CD4-positive, alpha-beta memory T cell (primary cell): ENCODE measurements at regions not wholly inside any gene's neighbourhood (a gene's known extent, or its start where the extent isn't known, plus 50 kb on each side); places are given as distances from the start of the nearest gene placed in this dataset.

ENCODE experiments used
- CTCF ChIA-PET: fragments of 350-600 bp; sonication (Branson Sonifier 250); formaldehyde crosslinking; loops from one replicate; lab custom pipeline; 2021; ENCODE audit warnings: inconsistent platforms; ENCODE audit not compliant: partially characterized antibody; lab: Charles Lee
- POLR2A ChIA-PET: fragments of 350-600 bp; sonication (Branson Sonifier 250); formaldehyde crosslinking; loops from one replicate; lab custom pipeline; 2021; ENCODE audit not compliant: partially characterized antibody; lab: Charles Lee
- DNase-seq, 5 donors: peaks; one replicate each; pipeline versions ENCODE4 v3.0.0 to v3.0.0-alpha.2; 2020 to 2022; ENCODE audit warnings: mixed read lengths in 1 of 5
- H3K27ac ChIP-seq: one replicate; pipeline ENCODE4 v1.7.0; 2013; ENCODE audit warnings: low read depth, low read length
- H3K27me3 ChIP-seq: 2 replicates; pipeline ENCODE4 v1.7.0; 2013; ENCODE audit warnings: mild to moderate bottlenecking, low read length, moderate library complexity; ENCODE audit not compliant: insufficient read depth
- H3K36me3 ChIP-seq: 2 replicates; pipeline ENCODE4 v1.7.0; 2013; ENCODE audit warnings: mild to moderate bottlenecking, low read length, moderate library complexity; ENCODE audit not compliant: insufficient read depth
- H3K4me1 ChIP-seq: 2 replicates; pipeline ENCODE4 v1.7.0; 2013; ENCODE audit warnings: mild to moderate bottlenecking, low read length, moderate library complexity; ENCODE audit not compliant: insufficient read depth
- H3K4me3 ChIP-seq, 2 donors: one replicate each; pipeline ENCODE4 v1.7.0; 2013; ENCODE audit warnings: low read length in 2 of 2, mild to moderate bottlenecking in 1 of 2
- H3K9me3 ChIP-seq, 2 donors: one replicate each; pipeline ENCODE4 v1.7.0; 2013; ENCODE audit warnings: low read length in 2 of 2, control low read depth in 1 of 2; ENCODE audit not compliant: control insufficient read depth in 1 of 2
- H3K27ac Mint-ChIP-seq, 7 donors: one replicate each; pipeline ENCODE4 v1.8.0; 2020 to 2021; ENCODE audit warnings: mixed read lengths in 7 of 7, mild to moderate bottlenecking in 6 of 7, inconsistent platforms in 3 of 7, moderate library complexity in 3 of 7
- H3K27me3 Mint-ChIP-seq, 2 donors: one replicate each; pipeline ENCODE4 v1.8.0; 2020 to 2021; ENCODE audit warnings: mixed read lengths in 2 of 2
- H3K36me3 Mint-ChIP-seq, 2 donors: one replicate each; pipeline ENCODE4 v1.8.0; 2020 to 2021; ENCODE audit warnings: mixed read lengths in 2 of 2, inconsistent platforms in 1 of 2, mild to moderate bottlenecking in 1 of 2
- H3K4me1 Mint-ChIP-seq, 4 donors: one replicate each; pipeline ENCODE4 v1.8.0; 2020 to 2021; ENCODE audit warnings: mixed read lengths in 4 of 4, mild to moderate bottlenecking in 1 of 4
- H3K4me3 Mint-ChIP-seq, 8 donors: one replicate each; pipeline ENCODE4 v1.8.0; 2020 to 2021; ENCODE audit warnings: mixed read lengths in 8 of 8, mild to moderate bottlenecking in 7 of 8, moderate library complexity in 6 of 8, inconsistent platforms in 3 of 8
- H3K9me3 Mint-ChIP-seq, 8 donors: one replicate each; pipeline ENCODE4 v1.8.0; 2020 to 2021; ENCODE audit warnings: mixed read lengths in 8 of 8, mild to moderate bottlenecking in 5 of 8, inconsistent platforms in 3 of 8, moderate library complexity in 1 of 8
- intact Hi-C: fragments of 100-400 bp; cut with micrococcal nuclease; formaldehyde crosslinking; loops from one replicate; pipeline ENCODE4 v1.15.1; 2023

DNA sequence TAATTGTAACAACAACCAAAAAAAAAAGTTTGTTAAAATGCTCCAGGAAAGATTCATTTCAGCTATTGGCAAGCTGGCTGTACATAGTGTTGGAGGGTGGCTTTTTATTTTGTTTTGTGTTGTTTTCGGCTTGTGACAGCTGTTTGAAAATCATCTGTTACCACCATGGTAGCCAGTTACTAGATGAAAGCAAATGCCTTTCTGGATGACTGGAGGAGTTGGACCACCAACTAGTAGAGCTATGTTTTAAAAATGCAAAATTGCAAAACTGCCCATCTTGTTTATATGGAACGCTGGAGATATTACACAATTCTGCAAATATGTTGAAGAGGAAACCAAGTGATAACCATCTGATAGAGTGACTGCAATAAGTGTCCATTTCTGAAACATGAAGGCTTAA, 53.2 kb upstream of the TNIP3 start:
- Histone ChIP-seq H3K27me3 (no peaks in the 10 kb centered on the region), H3K36me3 (no peaks in the 10 kb centered on the region), H3K27ac (no peak overlapping the region), H3K4me3 (no peak overlapping the region), H3K9me3 (no peaks in the 10 kb centered on the region), H3K4me1 (peaks cover 5% of the 10 kb centered on the region)
- no peaks in the 10 kb centered on the region for H3K27me3 Mint-ChIP-seq
- CTCF ChIA-PET = interaction anchor here (1.4 kb wide), 2 partner anchors 25 to 90 kb away, joined by 3 to 7 read pairs; no protein-coding TSS in a partner anchor
- no peaks in the 10 kb centered on the region for H3K9me3 Mint-ChIP-seq
- H3K36me3 Mint-ChIP-seq = no peaks in the 10 kb centered on the region
- no peak overlapping the region for H3K4me3 Mint-ChIP-seq
- H3K4me1 Mint-ChIP-seq = peaks cover 12 to 21% (median 14%) of the 10 kb centered on the region in 4 donors
- intact Hi-C loops = no loop called here
- H3K27ac Mint-ChIP-seq = no peak overlapping the region
- POLR2A ChIA-PET = no interaction called here
- no peak for DNase-seq

DNA sequence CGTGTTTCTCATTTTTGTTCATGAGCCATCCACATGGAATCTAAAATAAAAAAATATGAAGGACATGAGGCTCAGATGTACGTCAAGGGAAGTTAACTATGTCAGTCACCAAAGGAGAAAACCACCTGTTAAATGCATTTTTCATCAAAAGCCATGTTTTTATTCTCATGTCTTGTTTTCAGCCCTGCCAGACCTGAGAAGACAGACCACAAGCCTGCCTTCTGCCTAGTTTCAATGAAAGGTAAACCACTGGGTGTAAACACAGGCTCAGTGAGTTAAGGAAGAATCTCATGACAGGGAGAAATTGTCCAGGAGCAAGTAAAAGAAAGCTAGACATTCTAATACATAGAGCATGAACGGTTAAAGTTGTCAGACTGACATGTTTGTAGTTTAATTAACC, 52.3 kb upstream of the TNIP3 start:
- CTCF ChIA-PET = interaction anchor here (1.4 to 1.7 kb wide), 3 partner anchors 24 to 91 kb away, joined by 3 to 7 read pairs (median 5); no protein-coding TSS in a partner anchor
- DNase-seq = no peak
- no peaks in the 10 kb centered on the region for H3K9me3 ChIP-seq
- no peak overlapping the region for H3K27ac ChIP-seq
- H3K4me1 ChIP-seq = no peaks in the 10 kb centered on the region
- H3K4me1 Mint-ChIP-seq = peaks cover 7 to 12% (median 9%) of the 10 kb centered on the region in 4 donors
- peak overlapping the region in 1 of 8 donors; percentile 20 for H3K4me3 Mint-ChIP-seq
- POLR2A ChIA-PET = no interaction called here
- no peaks in the 10 kb centered on the region for H3K36me3 Mint-ChIP-seq
- no peaks in the 10 kb centered on the region for H3K36me3 ChIP-seq
- peak overlapping the region in 2 of 7 donors; percentile 40 to 85 for H3K27ac Mint-ChIP-seq
- H3K27me3 Mint-ChIP-seq = no peaks in the 10 kb centered on the region
- intact Hi-C loops = no loop called here
- no peaks in the 10 kb centered on the region for H3K27me3 ChIP-seq
- H3K9me3 Mint-ChIP-seq = no peaks in the 10 kb centered on the region
- H3K4me3 ChIP-seq = no peak overlapping the region

DNA sequence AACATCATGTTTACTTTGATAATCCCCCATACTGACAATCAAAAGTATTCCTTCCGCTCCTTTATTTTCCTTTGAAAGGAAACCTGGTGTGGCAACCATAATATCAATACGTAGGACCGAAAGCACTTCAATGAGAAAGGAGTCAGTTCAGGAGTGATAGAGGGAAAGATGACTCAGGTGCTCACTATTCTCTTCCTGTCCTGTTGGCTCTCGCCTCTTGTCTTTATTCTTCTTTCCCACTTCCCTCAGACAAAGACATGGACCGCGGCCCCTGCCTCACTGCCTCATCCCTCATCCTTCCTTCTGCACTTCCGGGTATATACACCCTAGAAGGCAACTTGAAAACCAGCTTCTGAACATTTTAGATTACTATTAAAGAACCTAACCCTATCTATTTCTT, 49.8 kb upstream of the TNIP3 start:
- Histone ChIP-seq H3K36me3 (no peaks in the 10 kb centered on the region), H3K4me1 (no peaks in the 10 kb centered on the region), H3K4me3 (no peak overlapping the region), H3K9me3 (no peaks in the 10 kb centered on the region), H3K27ac (no peak overlapping the region), H3K27me3 (no peaks in the 10 kb centered on the region)
- Mint-ChIP-seq H3K9me3 (peaks cover 0 to 6% (median 1%) of the 10 kb centered on the region in 8 donors), H3K36me3 (peaks cover 0 to 4% of the 10 kb centered on the region in 2 donors), H3K27me3 (no peaks in the 10 kb centered on the region), H3K4me3 (peak overlapping the region in 4 of 8 donors; percentile 12 to 57 (median 32)), H3K27ac (peak overlapping the region in 2 of 7 donors; percentile 17 to 32), H3K4me1 (peaks cover 1 to 5% (median 4%) of the 10 kb centered on the region in 4 donors)
- ChIA-PET POLR2A (no interaction called here), CTCF (no interaction called here)
- DNase-seq = no peak
- intact Hi-C loops = no loop called here
